B cell (primary cell): ENCODE measurements at regions not wholly inside any gene's neighbourhood (a gene's known extent, or its start where the extent isn't known, plus 50 kb on each side); places are given as distances from the start of the nearest gene placed in this dataset.

Experiments
- ATAC-seq: fragments of 200-7000 bp; cut with Tn5 transposase; one replicate; pipeline ENCODE4 v1.10.0; 2021; ENCODE audit warnings: low read depth, mild to moderate bottlenecking, moderate number of reproducible peaks, moderate library complexity
- CTCF ChIA-PET: fragments of 350-600 bp; sonication (Branson Sonifier 250); formaldehyde crosslinking; loops from one replicate; lab custom pipeline; 2021; ENCODE audit warnings: antibody characterized with exemption, inconsistent platforms; lab: Charles Lee
- POLR2A ChIA-PET: fragments of 350-600 bp; sonication (Branson Sonifier 250); formaldehyde crosslinking; loops from one replicate; lab custom pipeline; 2021; ENCODE audit warnings: antibody characterized with exemption; lab: Charles Lee
- DNase-seq: peaks from one replicate; pipeline ENCODE4 v3.0.0; 2013
- H2AFZ ChIP-seq: 2 replicates; pipeline ENCODE4 v1.6.1; 2012; ENCODE audit warnings: mild to moderate bottlenecking, low read depth, low read length; ENCODE audit not compliant: insufficient read depth, poor library complexity, severe bottlenecking
- H3K27ac ChIP-seq, 2 donors: 1 replicate in 1 of 2; 2 replicates in 1 of 2; pipeline ENCODE4 v1.5.1; 2012 to 2013; ENCODE audit warnings: low read length in 2 of 2, mild to moderate bottlenecking in 2 of 2, moderate library complexity in 1 of 2
- H3K27me3 ChIP-seq, 4 experiments: fragments of 200-600 bp in 1 of 4; sonication (generic) in 1 of 4; replicated peaks in 1 of 4; 1 replicate in 2 of 4; 2 replicates in 2 of 4; pipeline versions ENCODE4 v1.6.1 to v1.7.0; 2013 to 2016; ENCODE audit warnings: low read length in 3 of 4, mild to moderate bottlenecking in 2 of 4, mixed read lengths in 1 of 4, moderate library complexity in 1 of 4; ENCODE audit not compliant: insufficient read depth in 4 of 4, control insufficient read depth in 3 of 4; ENCODE audit errors: control extremely low read depth in 1 of 4
- H3K36me3 ChIP-seq, 2 experiments: replicated peaks in 1 of 2; 1 replicate in 1 of 2; 2 replicates in 1 of 2; pipeline versions ENCODE4 v1.6.1 to v1.7.1; 2013; ENCODE audit warnings: low read length in 1 of 2; ENCODE audit not compliant: insufficient read depth in 2 of 2, control insufficient read depth in 1 of 2; ENCODE audit errors: control extremely low read depth in 1 of 2, extremely low read depth in 1 of 2
- H3K4me1 ChIP-seq, 2 donors: fragments of 200-600 bp in 1 of 2; sonication (generic) in 1 of 2; 1 replicate in 1 of 2; 2 replicates in 1 of 2; pipeline versions ENCODE4 v1.5.1 to v1.6.1; 2013 to 2017; ENCODE audit warnings: low read length in 2 of 2; ENCODE audit not compliant: control insufficient read depth in 2 of 2, insufficient read depth in 2 of 2
- H3K4me2 ChIP-seq: replicated peaks from 2 replicates; pipeline ENCODE3; 2012; ENCODE audit warnings: mild to moderate bottlenecking, low read depth, low read length; ENCODE audit not compliant: poor library complexity, severe bottlenecking
- H3K4me3 ChIP-seq, 5 experiments: fragments of 200-600 bp in 1 of 5; sonication (generic) in 1 of 5; 1 replicate in 3 of 5; 2 replicates in 2 of 5; pipeline versions ENCODE4 v1.5.1 to v1.7.0; 2011 to 2016; ENCODE audit warnings: low read length in 4 of 5, mild to moderate bottlenecking in 4 of 5, low read depth in 2 of 5, control low read depth in 1 of 5, moderate library complexity in 1 of 5; ENCODE audit not compliant: insufficient read depth in 1 of 5; ENCODE audit errors: control extremely low read depth in 1 of 5, extremely low read depth in 1 of 5
- H3K79me2 ChIP-seq: fragments of 200-600 bp; sonication (generic); one replicate; pipeline ENCODE4 v1.6.0; 2016; ENCODE audit warnings: low read length; ENCODE audit not compliant: control insufficient read depth, insufficient read depth
- H3K9ac ChIP-seq: fragments of 200-600 bp; sonication (generic); 2 replicates; pipeline ENCODE4 v1.6.1; 2017; ENCODE audit warnings: mild to moderate bottlenecking, low read length, moderate library complexity
- H3K9me3 ChIP-seq, 3 donors: one replicate each; pipeline versions ENCODE4 v1.6.1 to v1.7.1; 2013; ENCODE audit warnings: low read length in 2 of 3; ENCODE audit not compliant: control insufficient read depth in 2 of 3, insufficient read depth in 1 of 3; ENCODE audit errors: control extremely low read depth in 1 of 3
- H4K20me1 ChIP-seq: 2 replicates; pipeline ENCODE4 v1.6.0; 2012; ENCODE audit warnings: mild to moderate bottlenecking, low read length; ENCODE audit not compliant: insufficient read depth, control insufficient read depth, poor library complexity, severe bottlenecking
- H3K27ac Mint-ChIP-seq: one replicate; pipeline ENCODE4 v1.8.0; 2021; ENCODE audit warnings: mixed read lengths
- H3K27me3 Mint-ChIP-seq: one replicate; pipeline ENCODE4 v1.8.0; 2021; ENCODE audit warnings: mixed read lengths
- H3K4me1 Mint-ChIP-seq: one replicate; pipeline ENCODE4 v1.8.0; 2021; ENCODE audit warnings: mixed read lengths
- H3K4me3 Mint-ChIP-seq: one replicate; pipeline ENCODE4 v1.8.0; 2021; ENCODE audit warnings: mixed read lengths
- H3K9me3 Mint-ChIP-seq: one replicate; pipeline ENCODE4 v1.8.0; 2022; ENCODE audit warnings: mixed read lengths; ENCODE audit not compliant: insufficient read depth
- EZH2 ChIP-seq: IDR thresholded peaks from 2 replicates; pipeline ENCODE4 v1.6.1; 2012; ENCODE audit warnings: borderline replicate concordance, low read depth, mild to moderate bottlenecking, moderate library complexity, low read length; ENCODE audit not compliant: insufficient read depth, poor library complexity, severe bottlenecking
- WGBS: methylation state at CpG from one replicate; pipeline ENCODE4 v1.1.5; 2013; ENCODE audit warnings: missing lambda C conversion rate; ENCODE audit not compliant: insufficient coverage; 5-methylcytosine and 5-hydroxymethylcytosine counted together
- intact Hi-C: fragments of 100-400 bp; cut with micrococcal nuclease; formaldehyde crosslinking; loops from one replicate; pipeline ENCODE4 v1.10.0; 2022
- TF ChIP-seq, protein P1 (sequence below): fragments of 200-600 bp; IDR thresholded peaks from one replicate; pipeline ENCODE4 v1.8.0; 2022; ENCODE audit warnings: antibody characterized with exemption, mild to moderate bottlenecking

DNA sequence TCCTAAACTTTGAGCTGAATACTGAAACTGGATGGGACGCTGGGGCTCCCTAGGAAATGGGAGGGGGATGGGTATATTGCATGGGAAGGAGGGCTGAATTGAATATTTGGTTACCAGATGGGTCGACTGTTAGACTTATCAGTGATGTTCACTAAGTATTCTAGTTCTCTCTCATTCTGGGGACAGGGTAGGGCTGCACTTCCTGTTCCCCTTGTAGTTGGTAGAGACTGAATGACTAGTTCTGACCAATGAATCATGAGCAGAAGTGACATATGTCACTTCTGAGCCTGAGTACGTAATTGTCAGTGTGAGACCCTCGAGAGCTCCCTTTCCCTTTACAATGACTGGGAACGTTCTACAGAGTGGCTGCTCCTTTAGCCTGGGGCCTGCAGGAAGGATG, 55.5 kb upstream of the DMRT1 start:
- Histone ChIP-seq H3K27ac (no peak overlapping the region), H3K4me3 (no peak overlapping the region), H3K4me2 (no peak overlapping the region), H3K79me2 (no peaks in the 10 kb centered on the region), H3K27me3 (no peaks in the 10 kb centered on the region), H3K9ac (no peak overlapping the region), H3K36me3 (no peaks in the 10 kb centered on the region), H4K20me1 (no peaks in the 10 kb centered on the region), H3K4me1 (no peaks in the 10 kb centered on the region), H3K9me3 (no peaks in the 10 kb centered on the region), H2AFZ (no peak overlapping the region)
- intact Hi-C loops, result no loop called here
- no peaks in the 10 kb centered on the region for H3K9me3 Mint-ChIP-seq
- no peaks in the 10 kb centered on the region for H3K4me1 Mint-ChIP-seq
- TF ChIP-seq EZH2, result no peak
- TF ChIP-seq, protein P1, sequence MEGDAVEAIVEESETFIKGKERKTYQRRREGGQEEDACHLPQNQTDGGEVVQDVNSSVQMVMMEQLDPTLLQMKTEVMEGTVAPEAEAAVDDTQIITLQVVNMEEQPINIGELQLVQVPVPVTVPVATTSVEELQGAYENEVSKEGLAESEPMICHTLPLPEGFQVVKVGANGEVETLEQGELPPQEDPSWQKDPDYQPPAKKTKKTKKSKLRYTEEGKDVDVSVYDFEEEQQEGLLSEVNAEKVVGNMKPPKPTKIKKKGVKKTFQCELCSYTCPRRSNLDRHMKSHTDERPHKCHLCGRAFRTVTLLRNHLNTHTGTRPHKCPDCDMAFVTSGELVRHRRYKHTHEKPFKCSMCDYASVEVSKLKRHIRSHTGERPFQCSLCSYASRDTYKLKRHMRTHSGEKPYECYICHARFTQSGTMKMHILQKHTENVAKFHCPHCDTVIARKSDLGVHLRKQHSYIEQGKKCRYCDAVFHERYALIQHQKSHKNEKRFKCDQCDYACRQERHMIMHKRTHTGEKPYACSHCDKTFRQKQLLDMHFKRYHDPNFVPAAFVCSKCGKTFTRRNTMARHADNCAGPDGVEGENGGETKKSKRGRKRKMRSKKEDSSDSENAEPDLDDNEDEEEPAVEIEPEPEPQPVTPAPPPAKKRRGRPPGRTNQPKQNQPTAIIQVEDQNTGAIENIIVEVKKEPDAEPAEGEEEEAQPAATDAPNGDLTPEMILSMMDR, result no peak
- ATAC-seq (no peak), DNase-seq (no peak)
- 72% methylated on average over 4 of the region's 5 CpGs for WGBS
- ChIA-PET POLR2A (no interaction called here), CTCF (no interaction called here)
- peaks cover 14% of the 10 kb centered on the region for H3K27me3 Mint-ChIP-seq
- H3K4me3 Mint-ChIP-seq, result no peak overlapping the region
- H3K27ac Mint-ChIP-seq, result no peak overlapping the region

DNA sequence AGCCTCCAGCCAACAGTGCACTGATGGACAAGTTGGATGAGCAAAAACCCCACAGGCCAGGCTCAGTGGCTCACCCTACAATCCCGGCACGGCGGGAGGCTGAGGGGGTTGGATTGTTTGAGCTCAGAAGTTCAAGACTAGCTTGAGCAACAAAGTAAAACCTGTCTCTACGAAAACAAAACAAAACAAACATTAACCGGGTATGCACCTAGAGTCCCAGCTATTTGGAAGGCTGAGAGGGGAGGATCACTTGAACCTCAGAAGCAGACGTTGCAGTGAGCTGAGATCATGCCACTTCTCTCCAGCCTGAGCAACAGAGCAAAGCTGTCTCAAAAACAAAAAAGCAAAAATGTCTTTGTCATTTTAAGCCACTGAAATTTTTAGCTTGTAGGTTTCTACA, 55.1 kb upstream of the DMRT1 start:
- peaks cover 11% of the 10 kb centered on the region for H3K27me3 Mint-ChIP-seq
- Histone ChIP-seq H3K9me3 (no peaks in the 10 kb centered on the region), H3K4me3 (no peak overlapping the region), H3K27me3 (no peaks in the 10 kb centered on the region), H3K36me3 (no peaks in the 10 kb centered on the region), H4K20me1 (no peaks in the 10 kb centered on the region), H3K4me1 (no peaks in the 10 kb centered on the region), H3K4me2 (no peak overlapping the region), H2AFZ (no peak overlapping the region), H3K27ac (no peak overlapping the region), H3K79me2 (no peaks in the 10 kb centered on the region), H3K9ac (no peak overlapping the region)
- no peak for ATAC-seq
- WGBS, result 93% methylated on average over 5 of the region's 6 CpGs
- CTCF ChIA-PET, result no interaction called here
- no peak for DNase-seq
- no peak overlapping the region for H3K27ac Mint-ChIP-seq
- intact Hi-C loops, result no loop called here
- no peak overlapping the region for H3K4me3 Mint-ChIP-seq
- no peaks in the 10 kb centered on the region for H3K4me1 Mint-ChIP-seq
- no peaks in the 10 kb centered on the region for H3K9me3 Mint-ChIP-seq
- POLR2A ChIA-PET, result no interaction called here
- TF ChIP-seq, protein P1, result no peak
- TF ChIP-seq EZH2, result no peak
